B cell (primary cell): ENCODE measurements at regions not wholly inside any gene's neighbourhood (a gene's known extent, or its start where the extent isn't known, plus 50 kb on each side); places are given as distances from the start of the nearest gene placed in this dataset.

Experiments used
- ATAC-seq: fragments of 200-7000 bp; cut with Tn5 transposase; one replicate; pipeline ENCODE4 v1.10.0; 2021; ENCODE audit warnings: low read depth, mild to moderate bottlenecking, moderate number of reproducible peaks, moderate library complexity
- CTCF ChIA-PET: fragments of 350-600 bp; sonication (Branson Sonifier 250); formaldehyde crosslinking; loops from one replicate; lab custom pipeline; 2021; ENCODE audit warnings: antibody characterized with exemption, inconsistent platforms; lab: Charles Lee
- POLR2A ChIA-PET: fragments of 350-600 bp; sonication (Branson Sonifier 250); formaldehyde crosslinking; loops from one replicate; lab custom pipeline; 2021; ENCODE audit warnings: antibody characterized with exemption; lab: Charles Lee
- DNase-seq: peaks from one replicate; pipeline ENCODE4 v3.0.0; 2013
- H2AFZ ChIP-seq: 2 replicates; pipeline ENCODE4 v1.6.1; 2012; ENCODE audit warnings: mild to moderate bottlenecking, low read depth, low read length; ENCODE audit not compliant: insufficient read depth, poor library complexity, severe bottlenecking
- H3K27ac ChIP-seq, 2 donors: 1 replicate in 1 of 2; 2 replicates in 1 of 2; pipeline ENCODE4 v1.5.1; 2012 to 2013; ENCODE audit warnings: low read length in 2 of 2, mild to moderate bottlenecking in 2 of 2, moderate library complexity in 1 of 2
- H3K27me3 ChIP-seq, 4 experiments: fragments of 200-600 bp in 1 of 4; sonication (generic) in 1 of 4; replicated peaks in 1 of 4; 1 replicate in 2 of 4; 2 replicates in 2 of 4; pipeline versions ENCODE4 v1.6.1 to v1.7.0; 2013 to 2016; ENCODE audit warnings: low read length in 3 of 4, mild to moderate bottlenecking in 2 of 4, mixed read lengths in 1 of 4, moderate library complexity in 1 of 4; ENCODE audit not compliant: insufficient read depth in 4 of 4, control insufficient read depth in 3 of 4; ENCODE audit errors: control extremely low read depth in 1 of 4
- H3K36me3 ChIP-seq, 2 experiments: replicated peaks in 1 of 2; 1 replicate in 1 of 2; 2 replicates in 1 of 2; pipeline versions ENCODE4 v1.6.1 to v1.7.1; 2013; ENCODE audit warnings: low read length in 1 of 2; ENCODE audit not compliant: insufficient read depth in 2 of 2, control insufficient read depth in 1 of 2; ENCODE audit errors: control extremely low read depth in 1 of 2, extremely low read depth in 1 of 2
- H3K4me1 ChIP-seq, 2 donors: fragments of 200-600 bp in 1 of 2; sonication (generic) in 1 of 2; 1 replicate in 1 of 2; 2 replicates in 1 of 2; pipeline versions ENCODE4 v1.5.1 to v1.6.1; 2013 to 2017; ENCODE audit warnings: low read length in 2 of 2; ENCODE audit not compliant: control insufficient read depth in 2 of 2, insufficient read depth in 2 of 2
- H3K4me2 ChIP-seq: replicated peaks from 2 replicates; pipeline ENCODE3; 2012; ENCODE audit warnings: mild to moderate bottlenecking, low read depth, low read length; ENCODE audit not compliant: poor library complexity, severe bottlenecking
- H3K4me3 ChIP-seq, 5 experiments: fragments of 200-600 bp in 1 of 5; sonication (generic) in 1 of 5; 1 replicate in 3 of 5; 2 replicates in 2 of 5; pipeline versions ENCODE4 v1.5.1 to v1.7.0; 2011 to 2016; ENCODE audit warnings: low read length in 4 of 5, mild to moderate bottlenecking in 4 of 5, low read depth in 2 of 5, control low read depth in 1 of 5, moderate library complexity in 1 of 5; ENCODE audit not compliant: insufficient read depth in 1 of 5; ENCODE audit errors: control extremely low read depth in 1 of 5, extremely low read depth in 1 of 5
- H3K79me2 ChIP-seq: fragments of 200-600 bp; sonication (generic); one replicate; pipeline ENCODE4 v1.6.0; 2016; ENCODE audit warnings: low read length; ENCODE audit not compliant: control insufficient read depth, insufficient read depth
- H3K9ac ChIP-seq: fragments of 200-600 bp; sonication (generic); 2 replicates; pipeline ENCODE4 v1.6.1; 2017; ENCODE audit warnings: mild to moderate bottlenecking, low read length, moderate library complexity
- H3K9me3 ChIP-seq, 3 donors: one replicate each; pipeline versions ENCODE4 v1.6.1 to v1.7.1; 2013; ENCODE audit warnings: low read length in 2 of 3; ENCODE audit not compliant: control insufficient read depth in 2 of 3, insufficient read depth in 1 of 3; ENCODE audit errors: control extremely low read depth in 1 of 3
- H4K20me1 ChIP-seq: 2 replicates; pipeline ENCODE4 v1.6.0; 2012; ENCODE audit warnings: mild to moderate bottlenecking, low read length; ENCODE audit not compliant: insufficient read depth, control insufficient read depth, poor library complexity, severe bottlenecking
- H3K27ac Mint-ChIP-seq: one replicate; pipeline ENCODE4 v1.8.0; 2021; ENCODE audit warnings: mixed read lengths
- H3K27me3 Mint-ChIP-seq: one replicate; pipeline ENCODE4 v1.8.0; 2021; ENCODE audit warnings: mixed read lengths
- H3K4me1 Mint-ChIP-seq: one replicate; pipeline ENCODE4 v1.8.0; 2021; ENCODE audit warnings: mixed read lengths
- H3K4me3 Mint-ChIP-seq: one replicate; pipeline ENCODE4 v1.8.0; 2021; ENCODE audit warnings: mixed read lengths
- H3K9me3 Mint-ChIP-seq: one replicate; pipeline ENCODE4 v1.8.0; 2022; ENCODE audit warnings: mixed read lengths; ENCODE audit not compliant: insufficient read depth
- CTCF ChIP-seq: fragments of 200-600 bp; IDR thresholded peaks from one replicate; pipeline ENCODE4 v1.8.0; 2022; ENCODE audit warnings: antibody characterized with exemption, mild to moderate bottlenecking
- EZH2 ChIP-seq: IDR thresholded peaks from 2 replicates; pipeline ENCODE4 v1.6.1; 2012; ENCODE audit warnings: borderline replicate concordance, low read depth, mild to moderate bottlenecking, moderate library complexity, low read length; ENCODE audit not compliant: insufficient read depth, poor library complexity, severe bottlenecking
- WGBS: methylation state at CpG from one replicate; pipeline ENCODE4 v1.1.5; 2013; ENCODE audit warnings: missing lambda C conversion rate; ENCODE audit not compliant: insufficient coverage; 5-methylcytosine and 5-hydroxymethylcytosine counted together
- intact Hi-C: fragments of 100-400 bp; cut with micrococcal nuclease; formaldehyde crosslinking; loops from one replicate; pipeline ENCODE4 v1.10.0; 2022

GRCh38 chr4:73685052-73685451 lies 55.3 kb upstream of the CXCL8 start:
- ChIA-PET POLR2A (no interaction called here), CTCF (no interaction called here)
- no peak overlapping the region for H3K4me2 ChIP-seq
- no peak overlapping the region for H2AFZ ChIP-seq
- no peak overlapping the region for H3K4me3 Mint-ChIP-seq
- ATAC-seq: no peak
- DNase-seq: no peak
- no peaks in the 10 kb centered on the region for H3K27me3 ChIP-seq
- H3K4me1 ChIP-seq: no peaks in the 10 kb centered on the region
- peaks cover 9% of the 10 kb centered on the region for H3K27me3 Mint-ChIP-seq
- WGBS: no CpG with 5 or more reads among the region's 1 CpG
- TF ChIP-seq EZH2 (no peak), CTCF (no peak)
- H3K27ac Mint-ChIP-seq: no peak overlapping the region
- no peaks in the 10 kb centered on the region for H3K36me3 ChIP-seq
- H3K9me3 Mint-ChIP-seq: no peaks in the 10 kb centered on the region
- no peaks in the 10 kb centered on the region for H4K20me1 ChIP-seq
- intact Hi-C loops: no loop called here
- no peak overlapping the region for H3K4me3 ChIP-seq
- H3K27ac ChIP-seq: no peak overlapping the region
- no peak overlapping the region for H3K9ac ChIP-seq
- H3K9me3 ChIP-seq: no peaks in the 10 kb centered on the region
- no peaks in the 10 kb centered on the region for H3K4me1 Mint-ChIP-seq
- no peaks in the 10 kb centered on the region for H3K79me2 ChIP-seq

- DNase-seq (no peak), ATAC-seq (no peak)
- Histone ChIP-seq H3K9ac (no peak overlapping the region), H3K27me3 (no peaks in the 10 kb centered on the region), H3K9me3 (no peaks in the 10 kb centered on the region), H4K20me1 (no peaks in the 10 kb centered on the region), H3K36me3 (no peaks in the 10 kb centered on the region), H2AFZ (no peak overlapping the region), H3K4me3 (no peak overlapping the region), H3K27ac (no peak overlapping the region), H3K79me2 (no peaks in the 10 kb centered on the region), H3K4me2 (no peak overlapping the region), H3K4me1 (no peaks in the 10 kb centered on the region)
- Mint-ChIP-seq H3K9me3 (peaks cover 2% of the 10 kb centered on the region), H3K27ac (no peak overlapping the region), H3K27me3 (peaks cover 9% of the 10 kb centered on the region), H3K4me3 (no peak overlapping the region), H3K4me1 (no peaks in the 10 kb centered on the region)
- TF ChIP-seq EZH2 (no peak), CTCF (no peak)
- intact Hi-C loops: no loop called here
- CTCF ChIA-PET: no interaction called here
- WGBS: no CpG with 5 or more reads among the region's 1 CpG
- POLR2A ChIA-PET: no interaction called here
Observed at GRCh38 chr4:73687421-73687820, 52.9 kb upstream of the CXCL8 start.
